Tibial nerve (tissue), 4 donors: ENCODE measurements at regions not wholly inside any gene's neighbourhood (a gene's known extent, or its start where the extent isn't known, plus 50 kb on each side); places are given as distances from the start of the nearest gene placed in this dataset.
A peak's percentile ranks its signal among the peaks of the same experiment; 100 is the strongest.

Source experiments
- DNase-seq, 2 donors: peaks; one replicate each; pipeline ENCODE4 v3.0.0-alpha.2; 2019; ENCODE audit warnings: low spot score in 2 of 2
- H3K27ac ChIP-seq, 4 donors: fragments of 200-600 bp; sonication (generic) in 3 of 4; one replicate each; pipeline ENCODE4 v1.5.1; 2017 to 2019; ENCODE audit warnings: mild to moderate bottlenecking in 1 of 4
- H3K27me3 ChIP-seq, 2 donors: fragments of 200-600 bp; sonication (generic) in 1 of 2; one replicate each; pipeline versions ENCODE4 v1.5.1 to v1.6.0; 2017 to 2019
- H3K36me3 ChIP-seq, 3 donors: fragments of 200-600 bp; sonication (generic); one replicate each; pipeline ENCODE4 v1.5.1; 2018 to 2019
- H3K4me1 ChIP-seq, 4 donors: fragments of 200-600 bp; sonication (generic) in 3 of 4; one replicate each; pipeline ENCODE4 v1.5.1; 2017 to 2019
- H3K4me3 ChIP-seq, 4 donors: fragments of 200-600 bp; sonication (generic) in 3 of 4; one replicate each; pipeline ENCODE4 v1.5.1; 2017 to 2019; ENCODE audit warnings: mild to moderate bottlenecking in 1 of 4, moderate library complexity in 1 of 4
- H3K9me3 ChIP-seq, 4 donors: fragments of 200-600 bp; sonication (generic) in 3 of 4; one replicate each; pipeline ENCODE4 v1.5.1; 2017 to 2019
- CTCF ChIP-seq, 5 experiments: fragments of 200-600 bp in 3 of 5; fragments of 450-650 bp in 2 of 5; sonication (generic) in 3 of 5; IDR thresholded peaks; one replicate each; pipeline ENCODE4 v1.5.1; 2016 to 2019; ENCODE audit warnings: antibody characterized with exemption in 5 of 5, mild to moderate bottlenecking in 3 of 5, moderate library complexity in 2 of 5
- EP300 ChIP-seq, 2 donors: sonication (generic); formaldehyde crosslinking; IDR thresholded peaks; one replicate each; pipeline ENCODE4 v1.6.1; 2017; ENCODE audit warnings: antibody characterized with exemption in 2 of 2, mild to moderate bottlenecking in 1 of 2
- POLR2A ChIP-seq, 2 donors: fragments of 450-650 bp; IDR thresholded peaks; one replicate each; pipeline ENCODE4 v1.6.1; 2017; ENCODE audit warnings: antibody characterized with exemption in 2 of 2, mild to moderate bottlenecking in 2 of 2, moderate library complexity in 2 of 2
- WGBS, 2 donors: methylation state at CpG; one replicate each; pipeline ENCODE4 v1.1.5; 2018; 5-methylcytosine and 5-hydroxymethylcytosine counted together

GRCh38 chr20:11473983-11474382 is 443.7 kb upstream of the BTBD3 start:
- Histone ChIP-seq H3K9me3 (peaks cover 0 to 4% (median 0%) of the 10 kb centered on the region in 4 donors), H3K36me3 (no peaks in the 10 kb centered on the region), H3K4me1 (no peaks in the 10 kb centered on the region), H3K4me3 (no peak overlapping the region), H3K27me3 (no peaks in the 10 kb centered on the region), H3K27ac (no peak overlapping the region)
- TF ChIP-seq EP300 (IDR thresholded peaks at IDR 0.05) = no peak
- DNase-seq = no peak

GRCh38 chr20:11483697-11484096 is 434.0 kb upstream of the BTBD3 start:
- TF ChIP-seq EP300 (IDR thresholded peaks at IDR 0.05) = no peak
- no peak for TF ChIP-seq CTCF (IDR thresholded peaks at IDR 0.05)
- TF ChIP-seq POLR2A (IDR thresholded peaks at IDR 0.05) = no peak
- WGBS, 2 donors = 88 to 89% methylated on average over 1 of the region's 1 CpG
- H3K4me1 ChIP-seq = no peaks in the 10 kb centered on the region
- no peaks in the 10 kb centered on the region for H3K9me3 ChIP-seq
- no peaks in the 10 kb centered on the region for H3K36me3 ChIP-seq
- DNase-seq = no peak
- H3K27ac ChIP-seq = no peak overlapping the region
- no peak overlapping the region for H3K4me3 ChIP-seq
- no peaks in the 10 kb centered on the region for H3K27me3 ChIP-seq

- TF ChIP-seq CTCF (IDR thresholded peaks at IDR 0.05) = no peak
- no peak overlapping the region for H3K27ac ChIP-seq
- H3K4me1 ChIP-seq = no peaks in the 10 kb centered on the region
- no peak for DNase-seq
- 96 to 97% methylated on average over 1 of the region's 1 CpG for WGBS, 2 donors
- H3K27me3 ChIP-seq = no peaks in the 10 kb centered on the region
- no peaks in the 10 kb centered on the region for H3K36me3 ChIP-seq
- H3K4me3 ChIP-seq = no peak overlapping the region
- no peaks in the 10 kb centered on the region for H3K9me3 ChIP-seq
Measured at GRCh38 chr20:11484479-11484878, 433.2 kb upstream of the BTBD3 start.

GRCh38 chr20:11492386-11492785 is 425.3 kb upstream of the BTBD3 start:
- Histone ChIP-seq H3K4me3 (no peak overlapping the region), H3K36me3 (no peaks in the 10 kb centered on the region), H3K27ac (no peak overlapping the region), H3K9me3 (no peaks in the 10 kb centered on the region), H3K4me1 (no peaks in the 10 kb centered on the region), H3K27me3 (no peaks in the 10 kb centered on the region)
- no peak for DNase-seq
- TF ChIP-seq CTCF (IDR thresholded peaks at IDR 0.05) (no peak), EP300 (IDR thresholded peaks at IDR 0.05) (no peak), POLR2A (IDR thresholded peaks at IDR 0.05) (no peak)

GRCh38 chr20:11492846-11493245 is 424.8 kb upstream of the BTBD3 start:
- H3K27ac ChIP-seq = no peak overlapping the region
- H3K27me3 ChIP-seq = no peaks in the 10 kb centered on the region
- no peak for TF ChIP-seq CTCF (IDR thresholded peaks at IDR 0.05)
- TF ChIP-seq POLR2A (IDR thresholded peaks at IDR 0.05) = no peak
- TF ChIP-seq EP300 (IDR thresholded peaks at IDR 0.05) = no peak
- peaks cover 0 to 2% (median 0%) of the 10 kb centered on the region in 4 donors for H3K4me1 ChIP-seq
- no peak overlapping the region for H3K4me3 ChIP-seq
- H3K9me3 ChIP-seq = no peaks in the 10 kb centered on the region
- H3K36me3 ChIP-seq = no peaks in the 10 kb centered on the region
- DNase-seq = no peak

GRCh38 chr20:11496380-11496779 is 421.3 kb upstream of the BTBD3 start:
- H3K36me3 ChIP-seq = no peaks in the 10 kb centered on the region
- H3K27me3 ChIP-seq = no peaks in the 10 kb centered on the region
- no peak for DNase-seq
- H3K9me3 ChIP-seq = no peaks in the 10 kb centered on the region
- 44 to 46% methylated on average over 2 of the region's 2 CpGs for WGBS, 2 donors
- H3K4me3 ChIP-seq = no peak overlapping the region
- peak overlapping the region in 1 of 4 donors; percentile 18 for H3K27ac ChIP-seq
- peaks cover 0 to 4% (median 0%) of the 10 kb centered on the region in 4 donors for H3K4me1 ChIP-seq
- no peak for TF ChIP-seq CTCF (IDR thresholded peaks at IDR 0.05)
- TF ChIP-seq EP300 (IDR thresholded peaks at IDR 0.05) = no peak
- TF ChIP-seq POLR2A (IDR thresholded peaks at IDR 0.05) = no peak
